ENCODE measurements at regions not wholly inside any gene's neighbourhood (a gene's known extent, or its start where the extent isn't known, plus 50 kb on each side); places are given as distances from the start of the nearest gene placed in this dataset.
A peak's percentile ranks its signal among the peaks of the same experiment; 100 is the strongest.

DNA sequence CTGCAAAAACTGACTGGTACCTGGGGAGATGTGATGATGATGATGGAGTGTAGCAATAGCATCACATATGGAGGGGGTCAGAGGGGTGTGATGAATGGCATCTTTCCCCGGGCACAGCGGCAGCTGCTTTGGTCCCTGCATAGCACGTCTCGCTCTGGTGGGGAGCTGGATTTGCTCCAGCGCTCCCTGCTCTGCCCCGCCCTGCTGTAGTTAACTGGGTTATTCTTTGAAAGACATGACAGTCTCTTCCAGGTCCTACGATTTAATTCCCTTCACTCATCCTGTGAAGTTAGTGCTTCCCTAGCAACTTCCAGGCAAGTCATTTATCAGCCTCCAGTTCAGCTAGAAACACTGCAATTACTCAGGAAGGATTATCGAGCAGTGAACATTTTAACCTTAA, 463.1 kb downstream of the TSN start:
- Histone ChIP-seq H3K4me3 (ENCODE audit: low read depth, low read length) (no peak overlapping the region), H3K27me3 (ENCODE audit: control insufficient read depth, insufficient read depth, low read length) (no peaks in the 10 kb centered on the region), H3K9me3 (ENCODE audit: control insufficient read depth, insufficient read depth, low read length) (no peaks in the 10 kb centered on the region), H3K36me3 (ENCODE audit: control insufficient read depth, insufficient read depth, low read length) (no peaks in the 10 kb centered on the region), H3K27ac (ENCODE audit: low read depth, low read length) (no peak overlapping the region), H3K4me1 (ENCODE audit: control insufficient read depth, insufficient read depth, low read length) (peaks cover 5% of the 10 kb centered on the region)
- peak in 1 of 6 donors; percentile 67 for DNase-seq (ENCODE audit: low read depth in 4 of 6, low spot score in 6 of 6)
- 46% methylated on average over 5 of the region's 8 CpGs for WGBS (ENCODE audit: insufficient coverage)

DNA sequence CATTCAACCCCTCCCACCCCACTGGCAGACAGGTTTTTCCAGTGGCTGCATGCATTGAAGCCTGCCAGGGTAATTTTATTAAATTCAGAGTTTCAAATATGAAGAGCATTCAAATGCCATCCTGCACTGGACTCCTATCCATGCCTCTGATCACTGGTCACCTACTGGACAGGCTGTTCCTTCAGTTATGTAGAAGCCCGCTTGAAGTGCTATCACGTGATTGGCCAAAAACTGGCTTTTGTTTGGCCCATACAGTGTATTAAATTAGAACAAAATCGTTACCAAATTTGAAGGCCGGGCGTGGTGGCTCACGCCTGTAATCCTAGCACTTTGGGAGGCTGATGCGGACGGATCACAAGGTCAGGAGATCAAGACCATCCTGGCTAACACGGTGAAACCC, 464.1 kb downstream of the TSN start:
- DNase-seq (ENCODE audit: low read depth in 4 of 6, low spot score in 6 of 6) = no peak
- 97% methylated on average over 9 of the region's 9 CpGs for WGBS (ENCODE audit: insufficient coverage)
- no peak overlapping the region for H3K4me3 ChIP-seq (ENCODE audit: low read depth, low read length)

DNA sequence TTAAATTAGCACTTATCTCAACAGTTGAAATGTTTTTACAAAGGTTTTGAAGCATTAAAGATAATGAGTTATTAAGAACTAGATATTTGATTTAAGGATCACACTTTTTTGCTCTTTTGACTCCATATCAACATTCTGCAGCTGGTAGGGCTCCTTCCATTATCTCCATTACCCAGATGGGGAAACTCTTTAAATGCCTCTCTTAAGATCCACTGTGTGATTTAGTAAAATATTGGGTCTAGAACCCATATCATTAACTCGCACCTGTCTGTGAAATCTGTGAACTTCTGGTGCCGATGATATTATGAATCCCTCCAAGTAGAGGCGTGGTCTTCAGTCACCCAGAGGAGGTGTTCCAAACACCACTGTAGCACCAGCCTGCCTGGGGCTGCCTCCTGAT, 466.2 kb downstream of the TSN start:
- WGBS (ENCODE audit: insufficient coverage) = 90% methylated on average over 2 of the region's 3 CpGs
- Histone ChIP-seq H3K27ac (ENCODE audit: low read depth, low read length) (no peak overlapping the region), H3K4me3 (ENCODE audit: low read depth, low read length) (no peak overlapping the region)

More for the DNA sequence above, 464.1 kb downstream of the TSN start:
- no peaks in the 10 kb centered on the region for H3K27me3 ChIP-seq (ENCODE audit: control insufficient read depth, insufficient read depth, low read length)
- H3K9me3 ChIP-seq (ENCODE audit: control insufficient read depth, insufficient read depth, low read length) = no peaks in the 10 kb centered on the region
- H3K36me3 ChIP-seq (ENCODE audit: control insufficient read depth, insufficient read depth, low read length) = no peaks in the 10 kb centered on the region
- H3K27ac ChIP-seq (ENCODE audit: low read depth, low read length) = no peak overlapping the region
- peaks cover 5% of the 10 kb centered on the region for H3K4me1 ChIP-seq (ENCODE audit: control insufficient read depth, insufficient read depth, low read length)

DNA sequence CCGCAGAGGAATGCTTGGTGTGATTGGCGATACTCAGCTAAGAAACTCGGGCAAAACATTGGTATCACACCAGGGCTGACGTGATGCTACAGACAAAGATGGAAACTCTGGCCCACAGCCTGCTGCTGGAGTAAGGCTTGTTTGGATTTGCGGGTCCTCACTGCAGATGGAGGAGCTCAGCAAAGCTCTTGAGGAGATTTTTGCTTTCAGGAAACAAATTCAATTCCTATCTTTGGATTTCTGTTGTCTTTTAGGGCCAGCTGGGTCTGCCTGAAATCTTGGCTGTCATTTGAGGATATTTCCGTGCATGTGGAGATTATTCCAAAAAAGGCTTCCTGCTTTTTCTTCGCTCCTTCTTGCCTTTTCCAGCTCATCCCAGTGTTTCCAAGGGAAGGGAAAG, 475.8 kb downstream of the TSN start:
- H3K27ac ChIP-seq (ENCODE audit: low read depth, low read length) = no peak overlapping the region
- H3K4me3 ChIP-seq (ENCODE audit: low read depth, low read length) = no peak overlapping the region
- peak in 1 of 6 donors; percentile 91 for DNase-seq (ENCODE audit: low read depth in 4 of 6, low spot score in 6 of 6)
- no peaks in the 10 kb centered on the region for H3K36me3 ChIP-seq (ENCODE audit: control insufficient read depth, insufficient read depth, low read length)
- WGBS (ENCODE audit: insufficient coverage) = 93% methylated on average over 5 of the region's 7 CpGs
- no peaks in the 10 kb centered on the region for H3K4me1 ChIP-seq (ENCODE audit: control insufficient read depth, insufficient read depth, low read length)
- no peaks in the 10 kb centered on the region for H3K27me3 ChIP-seq (ENCODE audit: control insufficient read depth, insufficient read depth, low read length)
- H3K9me3 ChIP-seq (ENCODE audit: control insufficient read depth, insufficient read depth, low read length) = no peaks in the 10 kb centered on the region

More for the DNA sequence above, 466.2 kb downstream of the TSN start:
- H3K27me3 ChIP-seq (ENCODE audit: control insufficient read depth, insufficient read depth, low read length) = no peaks in the 10 kb centered on the region
- no peaks in the 10 kb centered on the region for H3K9me3 ChIP-seq (ENCODE audit: control insufficient read depth, insufficient read depth, low read length)
- H3K36me3 ChIP-seq (ENCODE audit: control insufficient read depth, insufficient read depth, low read length) = no peaks in the 10 kb centered on the region
- H3K4me1 ChIP-seq (ENCODE audit: control insufficient read depth, insufficient read depth, low read length) = peaks cover 5% of the 10 kb centered on the region
- DNase-seq (ENCODE audit: low read depth in 4 of 6, low spot score in 6 of 6) = no peak

DNA sequence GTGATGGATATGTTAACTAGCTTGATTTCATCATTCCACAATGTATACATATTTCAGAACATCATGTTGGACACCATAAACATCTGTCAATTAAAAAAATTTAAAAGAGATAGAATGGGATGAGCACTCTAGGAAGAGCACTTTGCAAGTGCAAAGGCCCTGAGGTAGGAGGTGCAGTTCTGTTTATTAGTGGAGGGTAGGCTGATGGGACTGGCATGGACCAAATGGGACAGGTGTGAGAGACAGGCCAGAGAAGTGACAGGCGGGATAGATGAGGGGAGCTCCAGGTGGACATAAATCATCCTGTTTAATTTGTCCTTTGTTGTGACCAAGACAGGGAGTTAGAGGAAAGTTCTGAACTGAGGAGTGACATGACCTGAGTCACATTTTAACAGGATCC, 477.9 kb downstream of the TSN start:
- H3K4me3 ChIP-seq (ENCODE audit: low read depth, low read length) = no peak overlapping the region
- no peak for DNase-seq (ENCODE audit: low read depth in 4 of 6, low spot score in 6 of 6)
- no peaks in the 10 kb centered on the region for H3K36me3 ChIP-seq (ENCODE audit: control insufficient read depth, insufficient read depth, low read length)
- H3K27ac ChIP-seq (ENCODE audit: low read depth, low read length) = no peak overlapping the region
- 100% methylated on average over 1 of the region's 1 CpG for WGBS (ENCODE audit: insufficient coverage)
- no peaks in the 10 kb centered on the region for H3K27me3 ChIP-seq (ENCODE audit: control insufficient read depth, insufficient read depth, low read length)
- H3K4me1 ChIP-seq (ENCODE audit: control insufficient read depth, insufficient read depth, low read length) = peaks cover 3% of the 10 kb centered on the region
- H3K9me3 ChIP-seq (ENCODE audit: control insufficient read depth, insufficient read depth, low read length) = no peaks in the 10 kb centered on the region

DNA sequence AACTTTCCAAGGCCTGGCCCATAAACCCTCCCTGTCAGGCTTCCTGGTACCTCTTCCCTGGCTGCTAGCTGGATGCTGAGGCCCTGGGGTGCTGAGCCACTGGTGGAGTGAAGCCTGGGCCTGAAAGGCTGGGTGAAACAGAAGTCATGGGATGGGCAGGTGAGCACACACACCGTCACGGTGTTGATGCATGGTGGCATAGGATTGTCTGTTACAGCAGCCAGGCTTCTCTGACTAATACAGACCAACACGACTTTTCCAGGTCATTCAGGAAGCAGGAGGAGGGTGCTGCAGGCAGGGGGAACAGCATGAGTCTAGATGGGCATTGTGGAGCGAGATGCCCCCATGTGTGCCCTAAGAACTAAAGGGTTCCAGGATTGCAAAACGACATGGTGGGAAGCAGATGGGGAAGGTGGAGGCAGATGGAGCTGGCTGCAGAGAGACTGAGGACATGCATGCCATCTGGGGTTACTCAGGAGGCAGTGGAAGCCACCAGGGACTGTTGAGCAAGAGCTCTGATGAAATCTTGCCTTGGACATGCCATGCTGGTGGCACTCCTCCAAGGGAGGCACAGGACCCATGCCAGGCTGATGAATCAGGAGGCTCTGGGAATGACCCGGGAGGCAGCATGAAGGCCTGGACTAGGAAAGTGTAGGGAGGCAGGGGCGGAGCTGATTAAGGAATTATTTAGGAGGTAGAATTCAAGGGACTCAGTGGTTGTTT, 480.9 kb downstream of the TSN start:
- no peaks in the 10 kb centered on the region for H3K9me3 ChIP-seq (ENCODE audit: control insufficient read depth, insufficient read depth, low read length)
- no peak overlapping the region for H3K4me3 ChIP-seq (ENCODE audit: low read depth, low read length)
- WGBS (ENCODE audit: insufficient coverage) = 87% methylated on average over 6 of the region's 7 CpGs
- no peak overlapping the region for H3K27ac ChIP-seq (ENCODE audit: low read depth, low read length)
- no peaks in the 10 kb centered on the region for H3K27me3 ChIP-seq (ENCODE audit: control insufficient read depth, insufficient read depth, low read length)
- no peaks in the 10 kb centered on the region for H3K36me3 ChIP-seq (ENCODE audit: control insufficient read depth, insufficient read depth, low read length)
- DNase-seq (ENCODE audit: low read depth in 4 of 6, low spot score in 6 of 6) = no peak
- peaks cover 3% of the 10 kb centered on the region for H3K4me1 ChIP-seq (ENCODE audit: control insufficient read depth, insufficient read depth, low read length)

DNA sequence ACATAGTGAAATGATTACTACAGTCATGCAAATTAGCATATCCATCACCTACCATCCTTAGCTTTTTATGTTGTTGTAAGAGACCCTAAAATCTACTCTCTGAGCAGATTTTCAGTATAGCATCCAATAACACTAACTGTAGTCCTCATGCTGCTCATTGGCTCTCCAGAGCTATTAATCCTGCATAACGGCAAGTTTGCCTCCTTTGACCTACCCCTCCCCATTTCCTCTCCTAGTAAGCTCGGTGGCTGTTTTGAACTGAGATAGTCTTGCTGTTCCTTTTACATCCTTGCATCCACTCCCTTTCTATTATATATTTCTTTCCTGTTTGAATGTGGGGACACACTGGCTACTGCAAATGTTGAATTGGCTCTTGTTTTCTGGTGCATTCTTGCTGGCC, 481.5 kb downstream of the TSN start:
- WGBS (ENCODE audit: insufficient coverage) = no CpG with 5 or more reads among the region's 2 CpGs
- H3K27me3 ChIP-seq (ENCODE audit: control insufficient read depth, insufficient read depth, low read length) = no peaks in the 10 kb centered on the region

DNA sequence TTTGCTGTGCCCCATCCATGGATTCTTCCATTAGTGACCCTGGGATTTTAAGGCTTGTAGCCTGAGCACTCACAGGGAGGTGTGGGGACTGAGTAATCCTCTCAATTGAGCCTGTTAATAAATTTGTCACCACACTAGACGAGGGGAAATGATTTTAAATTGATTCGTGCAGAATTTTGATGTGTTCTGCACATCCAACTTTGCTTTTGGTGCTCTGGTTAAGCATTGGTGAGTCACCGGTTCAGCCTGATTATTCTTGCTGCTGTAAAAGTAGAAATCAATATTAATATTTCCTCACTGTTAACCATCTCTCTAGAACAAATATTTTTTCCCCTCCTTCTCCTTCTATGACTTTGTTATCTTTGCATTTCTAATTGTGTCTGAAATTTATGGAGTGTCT, 482.0 kb downstream of the TSN start:
- no peaks in the 10 kb centered on the region for H3K9me3 ChIP-seq (ENCODE audit: control insufficient read depth, insufficient read depth, low read length)
- no peak overlapping the region for H3K4me3 ChIP-seq (ENCODE audit: low read depth, low read length)
- H3K4me1 ChIP-seq (ENCODE audit: control insufficient read depth, insufficient read depth, low read length) = peaks cover 3% of the 10 kb centered on the region
- H3K27ac ChIP-seq (ENCODE audit: low read depth, low read length) = no peak overlapping the region
- no peak for DNase-seq (ENCODE audit: low read depth in 4 of 6, low spot score in 6 of 6)
- no peaks in the 10 kb centered on the region for H3K36me3 ChIP-seq (ENCODE audit: control insufficient read depth, insufficient read depth, low read length)
- no CpG with 5 or more reads among the region's 3 CpGs for WGBS (ENCODE audit: insufficient coverage)
- H3K27me3 ChIP-seq (ENCODE audit: control insufficient read depth, insufficient read depth, low read length) = no peaks in the 10 kb centered on the region

More for the DNA sequence above, 481.5 kb downstream of the TSN start:
- Histone ChIP-seq H3K4me1 (ENCODE audit: control insufficient read depth, insufficient read depth, low read length) (peaks cover 3% of the 10 kb centered on the region), H3K9me3 (ENCODE audit: control insufficient read depth, insufficient read depth, low read length) (no peaks in the 10 kb centered on the region), H3K36me3 (ENCODE audit: control insufficient read depth, insufficient read depth, low read length) (no peaks in the 10 kb centered on the region), H3K27ac (ENCODE audit: low read depth, low read length) (no peak overlapping the region), H3K4me3 (ENCODE audit: low read depth, low read length) (no peak overlapping the region)
- DNase-seq (ENCODE audit: low read depth in 4 of 6, low spot score in 6 of 6) = peak in 1 of 6 donors; percentile 26

DNA sequence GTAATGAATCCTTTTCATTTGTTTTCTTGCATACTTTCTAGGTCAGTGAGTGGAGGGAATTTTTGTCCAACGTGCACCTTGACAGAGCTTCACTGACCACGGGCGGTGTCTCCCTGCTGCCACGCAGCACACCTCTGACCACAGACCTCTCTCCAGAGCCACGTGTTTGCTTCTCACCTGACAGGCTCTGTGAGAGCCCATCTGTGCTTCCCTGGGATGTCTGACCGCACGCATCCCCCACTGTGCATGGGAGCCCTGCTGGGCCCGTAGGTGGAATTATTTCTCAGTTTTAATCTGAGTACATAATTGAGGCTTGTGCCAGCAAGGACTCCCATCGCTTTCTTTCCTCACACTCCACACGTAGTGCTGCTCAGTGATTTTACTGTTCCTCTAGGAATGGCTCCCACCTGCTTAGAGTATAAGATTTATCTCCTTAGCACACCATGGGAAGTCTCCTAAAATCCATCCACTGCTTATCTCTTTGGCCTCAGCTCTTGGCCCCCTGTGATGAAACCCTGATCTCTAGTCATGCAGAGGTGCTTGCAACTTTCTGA, 482.6 kb downstream of the TSN start:
- Histone ChIP-seq H3K27me3 (ENCODE audit: control insufficient read depth, insufficient read depth, low read length) (no peaks in the 10 kb centered on the region), H3K9me3 (ENCODE audit: control insufficient read depth, insufficient read depth, low read length) (no peaks in the 10 kb centered on the region), H3K4me1 (ENCODE audit: control insufficient read depth, insufficient read depth, low read length) (peaks cover 3% of the 10 kb centered on the region), H3K27ac (ENCODE audit: low read depth, low read length) (no peak overlapping the region), H3K4me3 (ENCODE audit: low read depth, low read length) (no peak overlapping the region), H3K36me3 (ENCODE audit: control insufficient read depth, insufficient read depth, low read length) (no peaks in the 10 kb centered on the region)
- peak in 1 of 6 donors; percentile 32 for DNase-seq (ENCODE audit: low read depth in 4 of 6, low spot score in 6 of 6)
- 89% methylated on average over 7 of the region's 10 CpGs for WGBS (ENCODE audit: insufficient coverage)

DNA sequence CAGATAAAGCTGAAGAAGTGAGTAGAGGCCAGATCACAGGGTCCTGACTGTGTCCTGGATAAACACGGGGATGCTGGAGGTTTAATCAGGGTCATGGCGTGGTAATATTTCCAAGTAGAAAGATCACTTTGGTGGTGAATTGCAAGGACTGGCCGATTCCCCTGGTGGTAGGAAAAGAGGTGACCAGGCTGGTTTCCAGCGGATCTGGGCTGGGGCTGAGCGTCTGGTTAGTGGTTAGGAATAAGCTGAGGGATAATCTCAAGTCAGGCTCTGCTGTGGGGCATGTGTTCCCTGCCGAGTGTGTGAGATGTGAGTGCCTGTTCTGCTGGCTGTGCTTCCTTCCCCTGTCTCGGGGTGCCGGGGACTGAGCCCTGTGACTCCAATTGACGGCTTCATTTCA, 484.0 kb downstream of the TSN start:
- Histone ChIP-seq H3K27ac (ENCODE audit: low read depth, low read length) (no peak overlapping the region), H3K4me3 (ENCODE audit: low read depth, low read length) (no peak overlapping the region)
- WGBS (ENCODE audit: insufficient coverage) = 94% methylated on average over 6 of the region's 9 CpGs

More for the DNA sequence above, 484.0 kb downstream of the TSN start:
- Histone ChIP-seq H3K4me1 (ENCODE audit: control insufficient read depth, insufficient read depth, low read length) (peaks cover 3% of the 10 kb centered on the region), H3K27me3 (ENCODE audit: control insufficient read depth, insufficient read depth, low read length) (no peaks in the 10 kb centered on the region), H3K9me3 (ENCODE audit: control insufficient read depth, insufficient read depth, low read length) (no peaks in the 10 kb centered on the region), H3K36me3 (ENCODE audit: control insufficient read depth, insufficient read depth, low read length) (no peaks in the 10 kb centered on the region)
- no peak for DNase-seq (ENCODE audit: low read depth in 4 of 6, low spot score in 6 of 6)

Measured in spinal cord (tissue), 9 donors.